Activated CD8-positive, alpha-beta T cell treated with anti-CD3 and anti-CD28 coated beads for 36 hours (primary cell): ENCODE measurements at regions not wholly inside any gene's neighbourhood (a gene's known extent, or its start where the extent isn't known, plus 50 kb on each side); places are given as distances from the start of the nearest gene placed in this dataset.

Source experiments
- ATAC-seq: fragments of 200-7000 bp; cut with Tn5 transposase; one replicate; pipeline ENCODE4 v1.10.0; 2021; ENCODE audit warnings: mild to moderate bottlenecking, moderate library complexity
- CTCF ChIA-PET: fragments of 350-600 bp; sonication (Branson Sonifier 250); formaldehyde crosslinking; loops from one replicate; lab custom pipeline; 2021; ENCODE audit warnings: antibody characterized with exemption; lab: Charles Lee
- POLR2A ChIA-PET: fragments of 350-600 bp; sonication (Branson Sonifier 250); formaldehyde crosslinking; loops from one replicate; lab custom pipeline; 2021; ENCODE audit warnings: antibody characterized with exemption; lab: Charles Lee
- DNase-seq: peaks from one replicate; pipeline ENCODE4 v3.0.0-alpha.2; 2020
- H3K27ac Mint-ChIP-seq: one replicate; pipeline ENCODE4 v1.8.0; 2021; ENCODE audit warnings: mild to moderate bottlenecking, mixed read lengths
- H3K27me3 Mint-ChIP-seq: one replicate; pipeline ENCODE4 v1.8.0; 2021; ENCODE audit warnings: mixed read lengths
- H3K36me3 Mint-ChIP-seq: one replicate; pipeline ENCODE4 v1.8.0; 2021; ENCODE audit warnings: low read depth, mixed read lengths
- H3K4me1 Mint-ChIP-seq: one replicate; pipeline ENCODE4 v1.8.0; 2021; ENCODE audit warnings: low read depth, mixed read lengths
- H3K4me3 Mint-ChIP-seq: one replicate; pipeline ENCODE4 v1.8.0; 2021; ENCODE audit warnings: mild to moderate bottlenecking, moderate library complexity, mixed read lengths
- H3K9me3 Mint-ChIP-seq: one replicate; pipeline ENCODE4 v1.8.0; 2021; ENCODE audit warnings: mixed read lengths
- CTCF ChIP-seq: fragments of 200-600 bp; IDR thresholded peaks from one replicate; pipeline ENCODE4 v1.8.0; 2022; ENCODE audit warnings: antibody characterized with exemption, mild to moderate bottlenecking
- intact Hi-C: fragments of 100-400 bp; cut with micrococcal nuclease; formaldehyde crosslinking; loops from one replicate; pipeline ENCODE4 v1.10.0; 2022

- intact Hi-C loops = no loop called here
- no peaks in the 10 kb centered on the region for H3K36me3 Mint-ChIP-seq
- no peak overlapping the region for H3K4me3 Mint-ChIP-seq
- ChIA-PET POLR2A (no interaction called here), CTCF (no interaction called here)
- no peak for ATAC-seq
- H3K4me1 Mint-ChIP-seq = no peaks in the 10 kb centered on the region
- DNase-seq = no peak
- H3K27me3 Mint-ChIP-seq = peaks cover 3% of the 10 kb centered on the region
- TF ChIP-seq CTCF = no peak
- no peak overlapping the region for H3K27ac Mint-ChIP-seq
- H3K9me3 Mint-ChIP-seq = no peaks in the 10 kb centered on the region
These were observed 261.5 kb downstream of the CEMIP2 start for GRCh38 chr9:71506821-71507220.

- Mint-ChIP-seq H3K36me3 (no peaks in the 10 kb centered on the region), H3K4me1 (no peaks in the 10 kb centered on the region), H3K27me3 (peaks cover 1% of the 10 kb centered on the region), H3K27ac (no peak overlapping the region), H3K9me3 (no peaks in the 10 kb centered on the region), H3K4me3 (no peak overlapping the region)
- ChIA-PET POLR2A (no interaction called here), CTCF (no interaction called here)
- TF ChIP-seq CTCF = no peak
- DNase-seq = no peak
- ATAC-seq = no peak
- intact Hi-C loops = no loop called here
These were observed 263.7 kb downstream of the CEMIP2 start for GRCh38 chr9:71504636-71505035.

- Mint-ChIP-seq H3K4me3 (no peak overlapping the region), H3K27ac (no peak overlapping the region), H3K4me1 (no peaks in the 10 kb centered on the region), H3K36me3 (no peaks in the 10 kb centered on the region), H3K9me3 (peaks cover 5% of the 10 kb centered on the region), H3K27me3 (peaks cover 3% of the 10 kb centered on the region)
- DNase-seq (no peak), ATAC-seq (no peak)
- intact Hi-C loops = no loop called here
- ChIA-PET POLR2A (interaction anchor here (0.6 kb wide), 1 partner anchor 48 kb away, joined by 3 read pairs; no protein-coding TSS in a partner anchor), CTCF (no interaction called here)
- TF ChIP-seq CTCF = no peak
These were observed 269.6 kb downstream of the CEMIP2 start for GRCh38 chr9:71498691-71499090.

- DNase-seq (no peak), ATAC-seq (no peak)
- ChIA-PET CTCF (no interaction called here), POLR2A (no interaction called here)
- Mint-ChIP-seq H3K27me3 (peaks cover 19% of the 10 kb centered on the region), H3K4me1 (no peaks in the 10 kb centered on the region), H3K27ac (no peak overlapping the region), H3K4me3 (no peak overlapping the region), H3K36me3 (no peaks in the 10 kb centered on the region), H3K9me3 (no peaks in the 10 kb centered on the region)
- intact Hi-C loops = no loop called here
- TF ChIP-seq CTCF = no peak
These were observed 277.5 kb downstream of the CEMIP2 start for GRCh38 chr9:71490810-71491209.

GRCh38 chr9:71487061-71487460 lies 281.3 kb downstream of the CEMIP2 start:
- no peak for ATAC-seq
- no peak for DNase-seq
- H3K27me3 Mint-ChIP-seq = peaks cover 16% of the 10 kb centered on the region
- ChIA-PET POLR2A (no interaction called here), CTCF (no interaction called here)
- no peak overlapping the region for H3K27ac Mint-ChIP-seq
- no peaks in the 10 kb centered on the region for H3K36me3 Mint-ChIP-seq
- TF ChIP-seq CTCF = no peak
- no peak overlapping the region for H3K4me3 Mint-ChIP-seq
- intact Hi-C loops = no loop called here
- H3K9me3 Mint-ChIP-seq = no peaks in the 10 kb centered on the region
- no peaks in the 10 kb centered on the region for H3K4me1 Mint-ChIP-seq
